NK-92 treated with Interleukin-12 subunit alpha and Interleukin-12 subunit beta, amount 100 ng/mL, for 24 hours (cell line): ENCODE measurements at regions not wholly inside any gene's neighbourhood (a gene's known extent, or its start where the extent isn't known, plus 50 kb on each side); places are given as distances from the start of the nearest gene placed in this dataset.
"Not testable (repeated sequence)": the region's sequence is repeated elsewhere in the genome, so short reads cannot be mapped to it uniquely, and the experiment has no call there.

Experiments used
- DNase-seq: peaks from one replicate; lab custom pipeline; 2025; lab: John Stamatoyannopoulos, UW

DNA sequence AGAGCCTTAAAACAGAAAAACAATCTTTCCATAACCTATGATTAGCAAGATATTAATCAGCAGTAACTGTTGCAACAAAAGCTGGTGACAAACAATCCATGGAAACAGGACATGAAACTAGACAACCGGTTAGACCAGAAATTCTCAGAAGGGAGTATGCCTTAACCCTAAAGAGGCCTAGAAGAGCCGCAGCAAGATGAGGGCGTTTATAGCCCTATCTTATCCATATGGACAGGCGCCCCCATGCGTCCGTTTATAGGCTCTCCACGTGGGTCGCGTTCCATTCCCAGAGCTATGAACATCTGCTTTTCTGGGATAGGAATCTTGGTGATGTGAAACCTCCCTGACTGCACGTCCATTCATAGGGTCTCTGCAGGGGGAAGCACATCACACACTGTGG lies 1662.7 kb upstream of the PABPC4L start:
- not testable (repeated sequence) for DNase-seq

DNA sequence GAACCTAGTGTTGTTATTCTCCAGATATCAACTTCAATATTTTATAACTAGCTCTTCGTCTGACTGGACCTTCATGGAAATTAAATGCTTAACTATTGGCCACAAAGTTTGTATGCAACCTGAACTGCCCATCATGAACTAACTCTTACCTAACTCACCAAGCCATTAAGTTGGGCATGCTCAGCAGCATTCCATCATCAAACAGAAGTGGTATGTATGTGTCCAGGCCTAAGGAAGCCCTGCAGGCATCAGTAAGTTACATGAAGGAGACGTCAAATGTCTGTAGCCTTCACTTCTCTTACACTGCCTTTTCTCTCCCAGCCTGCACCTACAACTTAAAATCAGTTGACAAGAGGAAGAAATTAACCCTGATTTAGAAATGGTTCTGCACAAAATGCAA lies 1639.2 kb upstream of the PABPC4L start:
- DNase-seq, result no peak

DNA sequence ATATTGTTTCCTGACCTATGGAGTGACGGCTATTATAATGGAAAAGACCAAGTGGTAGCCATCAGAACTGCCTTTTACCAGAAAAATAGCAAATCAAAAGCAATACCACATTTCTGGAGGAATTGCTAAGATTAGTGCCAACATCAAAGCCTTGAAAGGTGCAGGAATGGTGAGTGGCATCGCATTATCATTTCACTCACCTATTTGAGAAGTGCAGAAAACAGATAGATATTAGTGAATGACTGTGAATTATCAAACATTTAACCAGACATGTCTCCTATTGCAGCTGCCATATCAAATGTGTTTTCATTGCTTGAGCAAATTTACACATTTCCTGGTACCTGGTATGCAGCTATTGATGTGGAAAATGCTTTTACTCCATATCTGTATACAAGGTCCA lies 1638.1 kb upstream of the PABPC4L start:
- no peak for DNase-seq

DNA sequence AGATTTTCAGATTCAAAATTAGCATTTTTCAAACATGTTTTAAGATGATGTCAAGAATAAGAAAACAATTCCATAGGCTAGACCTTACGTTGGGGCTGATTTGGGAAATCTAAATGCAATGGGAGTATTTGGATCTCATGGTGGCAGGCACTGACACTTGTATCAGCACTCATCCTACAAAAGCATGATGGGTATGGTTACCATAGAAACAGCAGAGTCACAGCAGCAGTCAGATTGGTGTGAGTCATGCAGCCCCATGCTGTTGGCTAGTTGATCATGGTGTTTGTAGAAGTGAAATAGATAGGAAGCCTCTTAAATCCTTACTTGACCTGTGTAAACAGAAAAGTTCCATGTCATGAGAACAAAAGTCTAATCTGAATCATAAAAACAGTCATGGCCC lies 1637.3 kb upstream of the PABPC4L start:
- no peak for DNase-seq

DNA sequence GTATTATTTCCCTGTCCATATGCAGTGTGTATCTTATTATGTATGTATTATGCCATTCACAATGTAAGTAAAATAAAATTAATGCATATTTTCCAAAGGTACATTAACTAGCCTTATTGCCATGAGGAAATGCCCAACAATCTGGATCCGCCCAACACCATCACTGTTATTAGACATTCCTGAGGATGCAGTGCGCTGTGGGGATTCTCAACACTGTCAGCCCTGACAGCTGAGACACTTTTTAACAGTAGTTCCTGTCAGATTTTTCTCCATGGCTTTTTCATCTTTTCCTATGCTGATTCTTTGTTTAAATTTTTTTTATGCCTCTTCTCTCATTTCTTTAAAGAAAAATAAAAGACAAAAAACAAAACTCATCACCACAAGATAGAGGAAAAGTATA lies 1632.9 kb upstream of the PABPC4L start:
- DNase-seq, result no peak

DNA sequence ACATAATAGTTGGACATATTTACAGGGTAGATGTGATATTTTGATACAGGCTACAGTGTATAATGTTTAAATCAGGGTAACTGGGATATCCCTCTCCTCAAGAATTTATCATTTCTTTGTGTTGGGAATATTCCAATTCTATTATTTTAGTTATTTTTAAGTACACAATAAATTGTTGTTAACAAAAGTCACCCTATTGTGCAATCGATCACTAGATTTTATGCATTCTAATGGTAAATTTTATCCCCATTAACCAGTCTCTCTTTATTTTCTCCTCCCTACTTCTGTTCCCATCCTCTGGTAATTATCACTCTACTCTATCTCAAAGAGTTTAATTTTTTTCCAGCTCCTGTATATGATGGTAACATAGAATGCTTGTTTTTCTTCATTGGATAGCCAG lies 1631.9 kb upstream of the PABPC4L start:
- no peak for DNase-seq

DNA sequence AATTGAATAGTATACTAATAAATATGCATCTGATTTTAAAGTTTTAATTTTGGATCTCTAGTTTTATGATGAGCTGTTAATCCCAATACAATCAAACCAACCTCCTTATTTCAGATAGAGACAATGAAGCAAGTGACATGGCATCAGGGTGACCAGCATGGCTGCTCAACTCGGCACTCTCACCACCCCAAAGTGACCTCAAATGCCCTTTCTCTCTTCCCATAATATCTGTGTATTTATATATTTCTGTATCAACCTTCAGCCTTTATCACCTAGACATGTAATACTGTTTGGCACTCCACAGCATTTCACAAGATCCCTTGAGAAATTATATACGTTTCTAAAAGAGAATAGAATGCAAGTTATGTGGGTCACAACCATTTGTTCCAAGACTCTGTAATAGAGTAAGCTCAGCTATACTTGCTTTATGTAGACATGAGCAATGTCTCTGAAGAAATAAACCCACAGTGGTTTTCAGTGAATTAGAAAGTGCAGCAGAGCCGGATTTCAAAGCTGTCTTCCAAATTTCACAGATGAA lies 1623.2 kb upstream of the PABPC4L start:
- no peak for DNase-seq

DNA sequence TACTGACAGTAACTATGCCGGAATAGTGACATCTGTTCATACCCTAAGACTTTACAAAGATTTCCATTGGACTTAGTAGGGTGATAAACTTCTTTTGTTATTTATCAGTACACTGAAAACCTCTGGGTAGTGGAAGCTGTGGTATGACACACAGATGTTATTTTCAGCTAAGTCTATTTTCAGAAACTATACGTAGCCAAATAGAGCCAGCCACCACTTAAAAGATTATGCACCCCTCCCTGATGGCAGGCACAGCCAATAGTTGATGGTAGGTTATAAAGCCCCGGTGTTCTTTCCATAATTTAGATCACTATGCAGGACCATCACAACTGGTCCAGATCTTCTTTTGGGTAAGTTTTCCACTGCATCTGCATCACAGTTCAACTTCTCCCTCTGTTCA lies 1603.2 kb upstream of the PABPC4L start:
- no peak for DNase-seq

- no peak for DNase-seq
Measured at GRCh38 chr4:135777361-135777760, 1575.8 kb upstream of the PABPC4L start.

DNA sequence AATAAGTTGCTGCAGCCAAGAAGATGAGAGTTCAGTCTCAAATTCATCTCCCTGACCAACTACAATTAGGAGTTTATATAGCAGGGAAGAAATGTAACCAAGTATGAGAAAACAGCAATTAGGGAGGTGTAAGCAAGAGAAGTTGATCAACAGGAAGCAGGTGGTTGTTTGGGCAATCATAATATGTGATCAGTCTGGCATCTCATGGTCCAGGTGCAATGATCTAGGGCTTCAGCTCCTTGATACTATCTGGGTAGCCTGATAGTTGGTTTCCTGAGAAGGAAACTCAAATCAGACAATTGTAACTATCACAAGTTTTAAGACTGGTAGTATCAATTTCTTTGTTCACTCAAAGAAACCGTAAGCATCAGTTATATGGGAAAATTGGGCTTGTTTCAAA lies 1574.3 kb upstream of the PABPC4L start:
- no peak for DNase-seq

DNA sequence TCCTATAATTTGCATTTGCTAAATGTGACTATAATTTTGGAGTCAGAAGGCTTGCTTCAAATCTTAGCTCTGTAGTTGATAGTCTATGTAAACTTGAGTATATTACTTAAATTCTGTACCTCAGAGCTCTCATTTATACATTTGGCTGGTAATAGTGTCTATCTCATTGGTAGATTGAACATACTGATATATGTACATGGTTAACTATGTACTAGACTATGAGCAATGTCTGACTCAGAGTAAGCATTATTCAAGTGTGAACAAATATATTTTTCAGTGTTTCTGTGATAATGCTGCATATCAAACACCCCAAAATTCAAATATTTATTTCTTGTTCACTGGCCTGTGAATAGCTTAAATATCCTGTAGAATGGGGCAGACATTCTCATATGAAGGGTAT lies 1568.9 kb upstream of the PABPC4L start:
- no peak for DNase-seq

- no peak for DNase-seq
Measured at GRCh38 chr4:135744928-135745327, 1543.3 kb upstream of the PABPC4L start.

GRCh38 chr4:135741583-135741982 lies 1540.0 kb upstream of the PABPC4L start:
- no peak for DNase-seq

DNA sequence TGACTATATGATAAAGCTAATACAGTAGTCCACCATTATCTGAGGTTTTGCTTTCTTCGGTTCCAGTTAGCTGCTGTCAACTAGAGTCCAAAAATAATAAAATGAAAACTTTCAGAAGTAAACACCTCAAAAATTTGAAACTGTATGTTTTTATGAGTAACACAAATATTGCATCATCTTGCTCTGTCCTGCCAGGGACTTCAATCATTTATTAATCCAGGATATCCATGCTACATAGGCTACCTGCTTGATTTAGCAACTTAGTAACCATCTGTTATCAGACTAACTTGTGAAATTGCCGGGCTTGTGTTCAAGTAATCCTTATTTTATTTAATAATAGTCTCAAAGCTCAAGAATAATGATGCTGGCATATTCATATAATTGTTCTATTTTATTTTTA lies 1537.8 kb upstream of the PABPC4L start:
- DNase-seq, result no peak

DNA sequence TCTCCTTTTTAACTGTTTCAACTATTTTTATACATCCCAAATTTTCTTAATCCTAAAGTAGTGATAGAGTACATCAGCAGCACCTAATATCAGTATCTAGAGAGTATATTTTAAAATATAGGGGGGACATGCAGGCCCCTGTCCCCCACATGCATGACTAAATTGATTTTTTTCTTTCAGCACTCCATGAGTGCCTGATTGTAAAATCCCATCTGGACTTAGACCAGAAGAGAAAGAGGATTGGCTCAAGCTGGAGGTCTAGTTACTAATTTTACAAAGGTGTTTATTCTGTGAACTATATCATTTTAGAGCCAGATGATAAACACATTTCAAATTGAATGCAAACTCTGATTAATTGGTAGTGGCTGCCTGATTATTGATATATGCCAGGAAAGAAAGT lies 1533.9 kb upstream of the PABPC4L start:
- DNase-seq, result no peak

- no peak for DNase-seq
Measured at GRCh38 chr4:135732448-135732847, 1530.9 kb upstream of the PABPC4L start.

- DNase-seq, result no peak
Measured at GRCh38 chr4:135731682-135732081, 1530.1 kb upstream of the PABPC4L start.

DNA sequence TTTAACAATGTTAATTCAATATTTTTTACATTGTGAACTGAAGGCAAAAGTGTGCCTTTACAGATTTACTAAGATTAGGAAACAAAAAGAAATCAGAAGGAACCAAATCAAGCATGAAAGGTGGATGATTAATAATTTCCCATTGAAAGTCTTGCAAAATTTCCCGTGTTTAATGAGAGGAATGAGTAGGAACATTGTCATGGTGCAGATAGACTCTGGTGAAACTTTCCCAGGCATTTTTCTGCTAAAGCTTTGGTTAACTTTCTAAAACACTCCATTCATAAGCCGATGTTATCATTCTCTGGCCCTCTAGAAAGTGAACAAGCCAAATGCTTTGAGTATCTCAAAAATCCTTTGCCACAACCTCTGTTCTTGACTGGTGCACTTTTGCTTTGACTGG lies 1522.8 kb upstream of the PABPC4L start:
- DNase-seq, result no peak

DNA sequence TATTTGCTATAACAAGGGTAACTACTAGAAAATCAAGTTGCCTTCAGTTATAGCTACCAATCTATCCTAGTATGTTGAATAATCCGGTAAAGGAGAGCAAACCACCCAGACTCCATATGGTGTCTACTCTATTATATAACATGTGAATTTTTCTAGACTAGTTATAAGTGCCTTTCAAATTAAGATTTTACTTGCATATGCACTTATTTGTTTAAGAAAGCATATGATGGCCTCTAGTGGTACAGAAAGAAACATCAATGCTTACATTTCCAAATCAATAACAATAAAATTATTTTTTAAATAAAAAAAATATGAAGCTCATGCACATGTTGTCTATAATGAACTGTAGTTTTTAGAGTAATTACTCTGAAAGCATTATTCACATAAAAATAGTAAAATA lies 1516.4 kb upstream of the PABPC4L start:
- no peak for DNase-seq

DNA sequence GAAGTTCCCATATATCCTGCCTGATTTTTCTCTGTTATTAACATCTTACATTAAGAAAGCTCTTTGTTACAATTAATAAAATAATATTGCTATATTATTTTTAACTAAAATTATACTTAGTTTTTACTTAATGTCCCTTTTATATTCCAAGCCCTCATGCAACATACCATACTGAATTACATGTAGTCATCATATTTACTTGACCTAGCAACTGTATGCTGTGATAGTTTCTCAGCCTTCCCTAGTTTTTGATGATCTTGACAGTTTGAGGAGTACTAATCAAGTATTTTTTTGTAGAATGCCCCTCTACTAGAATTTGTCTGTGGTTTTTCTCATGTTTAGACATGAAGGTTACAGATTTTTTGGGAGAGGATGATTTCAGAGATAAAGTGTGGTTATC lies 1503.8 kb upstream of the PABPC4L start:
- no peak for DNase-seq

DNA sequence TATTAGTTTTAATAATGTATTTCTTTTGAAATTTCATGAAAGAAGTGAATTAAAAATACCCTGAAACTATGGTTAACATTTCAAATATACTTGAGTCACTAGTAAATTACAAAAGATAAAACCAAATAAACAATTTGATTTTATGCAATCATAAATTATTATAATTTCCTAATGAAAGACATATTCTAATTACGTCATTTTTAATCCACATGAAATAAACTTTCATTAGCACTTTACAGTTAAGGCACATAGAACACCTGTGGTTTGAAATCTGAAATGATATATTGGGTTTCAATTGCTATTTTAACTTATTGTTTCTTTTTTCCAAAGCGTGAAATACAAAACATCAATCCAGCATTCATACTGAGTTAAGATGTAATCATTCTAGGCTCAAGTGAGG lies 1492.5 kb upstream of the PABPC4L start:
- DNase-seq, result no peak

DNA sequence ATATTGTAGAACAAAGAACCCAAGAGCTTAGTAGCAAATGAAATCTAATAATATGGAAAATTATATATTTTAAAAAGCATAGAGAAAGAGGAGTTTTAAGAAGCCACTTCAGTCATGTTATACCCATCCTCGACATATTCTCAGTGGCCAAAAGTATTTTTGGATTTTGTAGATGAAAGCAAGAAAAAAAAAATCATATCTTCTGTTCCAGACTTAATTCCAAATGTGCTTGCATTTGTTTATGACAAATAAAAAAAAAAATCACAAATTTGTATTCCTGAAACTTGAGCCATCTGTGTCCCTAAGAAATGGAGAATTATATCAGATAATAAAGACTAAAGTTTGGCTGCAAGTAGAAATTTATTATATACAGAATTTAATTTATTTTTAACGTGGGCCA lies 1482.4 kb upstream of the PABPC4L start:
- no peak for DNase-seq

- DNase-seq, result no peak
Measured at GRCh38 chr4:135672202-135672601, 1470.6 kb upstream of the PABPC4L start.

DNA sequence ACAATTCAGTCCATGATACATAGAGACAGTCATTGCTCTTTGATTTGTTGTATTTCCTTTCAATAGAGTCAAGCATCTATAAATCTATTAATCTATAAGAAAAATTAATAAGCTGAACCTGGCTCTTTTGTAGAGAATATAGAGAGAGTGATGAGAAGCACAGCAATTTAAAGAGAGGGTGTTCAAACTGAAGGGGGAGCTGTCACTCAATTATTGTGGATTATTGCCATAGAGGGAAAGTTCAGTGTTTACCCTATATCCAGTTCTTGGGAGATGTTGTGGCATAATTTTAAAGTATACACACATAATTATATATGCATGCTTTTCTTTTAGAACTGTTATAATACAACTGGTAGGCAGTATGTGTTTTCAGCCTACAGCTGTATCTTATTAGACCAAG lies 1469.0 kb upstream of the PABPC4L start:
- no peak for DNase-seq
